ENCODE measurements at regions not wholly inside any gene's neighbourhood (a gene's known extent, or its start where the extent isn't known, plus 50 kb on each side); places are given as distances from the start of the nearest gene placed in this dataset.

- no peak for TF ChIP-seq CTCF (IDR thresholded peaks at IDR 0.05)
- no peak for TF ChIP-seq POLR2A (IDR thresholded peaks at IDR 0.05)
- TF ChIP-seq POLR2AphosphoS5 (IDR thresholded peaks at IDR 0.05) = no peak
These were observed 658.7 kb downstream of the SOX5 start for GRCh38 chr12:23290627-23291330.

All from breast epithelium (tissue), 3 donors.